Trophoblast cell (in vitro differentiated cells and primary cell): ENCODE measurements at regions not wholly inside any gene's neighbourhood (a gene's known extent, or its start where the extent isn't known, plus 50 kb on each side); places are given as distances from the start of the nearest gene placed in this dataset.
A peak's percentile ranks its signal among the peaks of the same experiment; 100 is the strongest.
"Not testable (repeated sequence)": the region's sequence is repeated elsewhere in the genome, so short reads cannot be mapped to it uniquely, and the experiment has no call there.

ENCODE experiments used
- DNase-seq, 2 donors: peaks; one replicate each; pipeline ENCODE4 v3.0.0-alpha.2; 2016
- H2AFZ ChIP-seq: 2 replicates; pipeline ENCODE4 v1.6.1; 2013; ENCODE audit warnings: low read length, moderate library complexity, mild to moderate bottlenecking; ENCODE audit not compliant: insufficient read depth, poor library complexity
- H2AK5ac ChIP-seq: 2 replicates; pipeline ENCODE4 v1.6.1; 2013; ENCODE audit warnings: mild to moderate bottlenecking, low read length
- H2BK120ac ChIP-seq: 2 replicates; pipeline ENCODE4 v1.6.1; 2013; ENCODE audit warnings: low read length, mild to moderate bottlenecking, moderate library complexity; ENCODE audit not compliant: insufficient read depth, poor library complexity
- H2BK12ac ChIP-seq: 2 replicates; pipeline ENCODE4 v1.6.1; 2013; ENCODE audit warnings: mild to moderate bottlenecking, low read length, moderate library complexity
- H2BK5ac ChIP-seq: 2 replicates; pipeline ENCODE4 v1.6.1; 2013; ENCODE audit warnings: low read length, low read depth, moderate library complexity, mild to moderate bottlenecking; ENCODE audit not compliant: poor library complexity
- H3K14ac ChIP-seq: 2 replicates; pipeline ENCODE4 v1.6.1; 2013; ENCODE audit warnings: mild to moderate bottlenecking, low read length
- H3K18ac ChIP-seq: 2 replicates; pipeline ENCODE4 v1.6.1; 2013; ENCODE audit warnings: mild to moderate bottlenecking, low read length
- H3K23ac ChIP-seq: 2 replicates; pipeline ENCODE4 v1.6.1; 2013; ENCODE audit warnings: low read length
- H3K27ac ChIP-seq: 2 replicates; pipeline ENCODE4 v1.5.1; 2013; ENCODE audit warnings: low read depth, mild to moderate bottlenecking, inconsistent platforms, low read length, moderate library complexity
- H3K27me3 ChIP-seq: 2 replicates; pipeline ENCODE4 v1.6.1; 2013; ENCODE audit warnings: inconsistent platforms, mild to moderate bottlenecking, low read length, moderate library complexity; ENCODE audit not compliant: insufficient read depth
- H3K36me3 ChIP-seq, 2 experiments: 1 replicate in 1 of 2; 2 replicates in 1 of 2; pipeline ENCODE4 v1.6.1; 2013; ENCODE audit warnings: low read length in 2 of 2, mild to moderate bottlenecking in 2 of 2, moderate library complexity in 1 of 2; ENCODE audit not compliant: insufficient read depth in 2 of 2, control insufficient read depth in 1 of 2
- H3K4ac ChIP-seq: 2 replicates; pipeline ENCODE4 v1.6.1; 2013; ENCODE audit warnings: low read depth, mild to moderate bottlenecking, low read length, moderate library complexity
- H3K4me1 ChIP-seq, 2 experiments: 1 replicate in 1 of 2; 2 replicates in 1 of 2; pipeline ENCODE4 v1.6.1; 2013; ENCODE audit warnings: low read length in 2 of 2, mild to moderate bottlenecking in 2 of 2, moderate library complexity in 1 of 2; ENCODE audit not compliant: insufficient read depth in 2 of 2, control insufficient read depth in 1 of 2
- H3K4me2 ChIP-seq: 2 replicates; pipeline ENCODE4 v1.6.1; 2013; ENCODE audit warnings: inconsistent platforms, mild to moderate bottlenecking, low read length, moderate library complexity
- H3K4me3 ChIP-seq: 2 replicates; pipeline ENCODE4 v1.5.1; 2013; ENCODE audit warnings: mild to moderate bottlenecking, low read depth, low read length, inconsistent platforms
- H3K79me1 ChIP-seq: one replicate; pipeline ENCODE4 v1.6.1; 2013; ENCODE audit warnings: low read length
- H3K79me2 ChIP-seq: 2 replicates; pipeline ENCODE4 v1.6.1; 2013; ENCODE audit warnings: low read length, mild to moderate bottlenecking; ENCODE audit not compliant: control insufficient read depth, insufficient read depth, poor library complexity
- H3K9ac ChIP-seq: 2 replicates; pipeline ENCODE4 v1.6.1; 2013; ENCODE audit warnings: mild to moderate bottlenecking, low read length
- H3K9me3 ChIP-seq: 2 replicates; pipeline ENCODE4 v1.6.1; 2013; ENCODE audit warnings: low read depth, mild to moderate bottlenecking, control low read depth, inconsistent platforms, low read length; ENCODE audit not compliant: insufficient read depth
- H4K12ac ChIP-seq: 2 replicates; pipeline ENCODE4 v1.6.1; 2013; ENCODE audit warnings: low read depth, mild to moderate bottlenecking, low read length, moderate library complexity
- H4K8ac ChIP-seq: 2 replicates; pipeline ENCODE4 v1.6.1; 2013; ENCODE audit warnings: low read depth, mild to moderate bottlenecking, low read length, moderate library complexity
- H4K91ac ChIP-seq: one replicate; pipeline ENCODE4 v1.6.1; 2013; ENCODE audit warnings: low read depth, mild to moderate bottlenecking, low read length, moderate library complexity
- WGBS: extraction: QIAGEN DNeasy Blood & Tissue Kit; methylation state at CpG from one replicate; pipeline ENCODE4 v1.1.7; 2013; ENCODE audit warnings: missing lambda C conversion rate; ENCODE audit not compliant: insufficient read length, insufficient coverage; ENCODE audit errors: extremely low coverage; 5-methylcytosine and 5-hydroxymethylcytosine counted together

DNA sequence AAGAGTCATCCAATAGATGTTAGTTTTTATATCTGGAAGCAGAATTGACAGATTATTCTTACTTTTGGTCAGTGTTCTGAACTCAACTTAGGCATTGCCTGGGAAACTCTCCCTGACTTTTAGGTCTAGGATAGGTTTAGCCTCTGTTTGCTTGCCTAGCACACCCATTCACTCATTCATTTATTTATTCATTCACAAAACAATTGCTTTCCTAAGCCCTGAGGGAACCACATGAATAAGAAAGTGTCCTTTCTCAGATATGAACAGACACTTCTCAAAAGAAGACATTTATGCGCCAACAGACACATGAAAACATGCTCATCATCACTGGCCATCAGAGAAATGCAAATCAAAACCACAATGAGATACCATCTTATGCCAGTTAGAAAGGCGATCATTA, 117.4 kb downstream of the ADSS2 start:
- not testable (repeated sequence) for H3K79me1 ChIP-seq, H4K12ac ChIP-seq, H3K4me1 ChIP-seq, H2BK12ac ChIP-seq, DNase-seq, H3K4ac ChIP-seq, H3K14ac ChIP-seq, H2AK5ac ChIP-seq, H3K79me2 ChIP-seq, H3K23ac ChIP-seq, H4K8ac ChIP-seq, H3K27ac ChIP-seq, H3K18ac ChIP-seq, H3K9ac ChIP-seq, H3K4me3 ChIP-seq, H2BK120ac ChIP-seq, H3K36me3 ChIP-seq, H2AFZ ChIP-seq, H3K27me3 ChIP-seq, H3K4me2 ChIP-seq, H3K9me3 ChIP-seq, H4K91ac ChIP-seq, H2BK5ac ChIP-seq
- no CpG with 5 or more reads among the region's 2 CpGs for WGBS

GRCh38 chr1:244334842-244335241, 116.9 kb downstream of the ADSS2 start:
- WGBS, result no CpG with 5 or more reads among the region's 4 CpGs

GRCh38 chr1:244335456-244335855, 116.3 kb downstream of the ADSS2 start:
- no peaks in the 10 kb centered on the region for H3K27me3 ChIP-seq
- H2BK120ac ChIP-seq, result no peak overlapping the region
- H3K18ac ChIP-seq, result no peak overlapping the region
- H3K23ac ChIP-seq, result no peak overlapping the region
- DNase-seq, result peak; percentile 16 to 62
- H3K4ac ChIP-seq, result no peak overlapping the region
- H3K79me2 ChIP-seq, result no peaks in the 10 kb centered on the region
- no peak overlapping the region for H3K4me2 ChIP-seq
- H2AFZ ChIP-seq, result no peak overlapping the region
- H3K27ac ChIP-seq, result no peak overlapping the region
- H3K36me3 ChIP-seq, result no peaks in the 10 kb centered on the region
- no peak overlapping the region for H3K14ac ChIP-seq
- H3K4me3 ChIP-seq, result no peak overlapping the region
- no peak overlapping the region for H4K91ac ChIP-seq
- H2BK12ac ChIP-seq, result no peak overlapping the region
- no peak overlapping the region for H2BK5ac ChIP-seq
- H4K8ac ChIP-seq, result no peak overlapping the region
- WGBS, result no CpG with 5 or more reads among the region's 7 CpGs
- peaks cover 3% of the 10 kb centered on the region for H3K79me1 ChIP-seq
- peaks cover 0 to 2% of the 10 kb centered on the region in 2 experiments for H3K4me1 ChIP-seq
- H3K9me3 ChIP-seq, result no peaks in the 10 kb centered on the region
- no peak overlapping the region for H2AK5ac ChIP-seq
- H3K9ac ChIP-seq, result no peak overlapping the region
- no peak overlapping the region for H4K12ac ChIP-seq

More at GRCh38 chr1:244334842-244335241, 116.9 kb downstream of the ADSS2 start:
- H3K9ac ChIP-seq, H3K27ac ChIP-seq, H3K79me2 ChIP-seq, H4K91ac ChIP-seq, H3K23ac ChIP-seq, H2AFZ ChIP-seq, H3K9me3 ChIP-seq, DNase-seq, H3K18ac ChIP-seq, H3K4ac ChIP-seq, H3K4me3 ChIP-seq, H3K4me1 ChIP-seq, H3K36me3 ChIP-seq, H2BK5ac ChIP-seq, H4K8ac ChIP-seq, H3K14ac ChIP-seq, H2BK12ac ChIP-seq, H4K12ac ChIP-seq, H3K4me2 ChIP-seq, H2AK5ac ChIP-seq, H3K79me1 ChIP-seq, H2BK120ac ChIP-seq, H3K27me3 ChIP-seq: not testable (repeated sequence)

- Histone ChIP-seq H3K4me2 (no peak overlapping the region), H3K14ac (peak overlapping the region; percentile 2), H2BK12ac (no peak overlapping the region)
Observed at GRCh38 chr1:244336232-244336899, 115.3 kb downstream of the ADSS2 start.

More at GRCh38 chr1:244336232-244336899, 115.3 kb downstream of the ADSS2 start:
- Histone ChIP-seq H3K79me2 (no peaks in the 10 kb centered on the region), H3K79me1 (peaks cover 3% of the 10 kb centered on the region), H2AFZ (no peak overlapping the region), H3K9me3 (no peaks in the 10 kb centered on the region), H2AK5ac (no peak overlapping the region), H3K27ac (no peak overlapping the region), H3K9ac (no peak overlapping the region), H3K4ac (no peak overlapping the region), H3K23ac (no peak overlapping the region), H4K8ac (no peak overlapping the region), H3K18ac (no peak overlapping the region), H3K4me3 (no peak overlapping the region), H3K4me1 (peaks cover 0 to 2% of the 10 kb centered on the region in 2 experiments), H3K36me3 (no peaks in the 10 kb centered on the region), H4K91ac (no peak overlapping the region), H3K27me3 (no peaks in the 10 kb centered on the region), H4K12ac (no peak overlapping the region), H2BK5ac (no peak overlapping the region), H2BK120ac (no peak overlapping the region)
- no CpG with 5 or more reads among the region's 12 CpGs for WGBS
- peak; percentile 75 to 77 for DNase-seq
